Trophoblast cell (in vitro differentiated cells and primary cell): ENCODE measurements at regions not wholly inside any gene's neighbourhood (a gene's known extent, or its start where the extent isn't known, plus 50 kb on each side); places are given as distances from the start of the nearest gene placed in this dataset.

ENCODE experiments used
- DNase-seq, 2 donors: peaks; one replicate each; pipeline ENCODE4 v3.0.0-alpha.2; 2016
- H2AFZ ChIP-seq: 2 replicates; pipeline ENCODE4 v1.6.1; 2013; ENCODE audit warnings: low read length, moderate library complexity, mild to moderate bottlenecking; ENCODE audit not compliant: insufficient read depth, poor library complexity
- H2AK5ac ChIP-seq: 2 replicates; pipeline ENCODE4 v1.6.1; 2013; ENCODE audit warnings: mild to moderate bottlenecking, low read length
- H2BK120ac ChIP-seq: 2 replicates; pipeline ENCODE4 v1.6.1; 2013; ENCODE audit warnings: low read length, mild to moderate bottlenecking, moderate library complexity; ENCODE audit not compliant: insufficient read depth, poor library complexity
- H2BK12ac ChIP-seq: 2 replicates; pipeline ENCODE4 v1.6.1; 2013; ENCODE audit warnings: mild to moderate bottlenecking, low read length, moderate library complexity
- H2BK5ac ChIP-seq: 2 replicates; pipeline ENCODE4 v1.6.1; 2013; ENCODE audit warnings: low read length, low read depth, moderate library complexity, mild to moderate bottlenecking; ENCODE audit not compliant: poor library complexity
- H3K14ac ChIP-seq: 2 replicates; pipeline ENCODE4 v1.6.1; 2013; ENCODE audit warnings: mild to moderate bottlenecking, low read length
- H3K18ac ChIP-seq: 2 replicates; pipeline ENCODE4 v1.6.1; 2013; ENCODE audit warnings: mild to moderate bottlenecking, low read length
- H3K23ac ChIP-seq: 2 replicates; pipeline ENCODE4 v1.6.1; 2013; ENCODE audit warnings: low read length
- H3K27ac ChIP-seq: 2 replicates; pipeline ENCODE4 v1.5.1; 2013; ENCODE audit warnings: low read depth, mild to moderate bottlenecking, inconsistent platforms, low read length, moderate library complexity
- H3K27me3 ChIP-seq: 2 replicates; pipeline ENCODE4 v1.6.1; 2013; ENCODE audit warnings: inconsistent platforms, mild to moderate bottlenecking, low read length, moderate library complexity; ENCODE audit not compliant: insufficient read depth
- H3K36me3 ChIP-seq, 2 experiments: 1 replicate in 1 of 2; 2 replicates in 1 of 2; pipeline ENCODE4 v1.6.1; 2013; ENCODE audit warnings: low read length in 2 of 2, mild to moderate bottlenecking in 2 of 2, moderate library complexity in 1 of 2; ENCODE audit not compliant: insufficient read depth in 2 of 2, control insufficient read depth in 1 of 2
- H3K4ac ChIP-seq: 2 replicates; pipeline ENCODE4 v1.6.1; 2013; ENCODE audit warnings: low read depth, mild to moderate bottlenecking, low read length, moderate library complexity
- H3K4me1 ChIP-seq, 2 experiments: 1 replicate in 1 of 2; 2 replicates in 1 of 2; pipeline ENCODE4 v1.6.1; 2013; ENCODE audit warnings: low read length in 2 of 2, mild to moderate bottlenecking in 2 of 2, moderate library complexity in 1 of 2; ENCODE audit not compliant: insufficient read depth in 2 of 2, control insufficient read depth in 1 of 2
- H3K4me2 ChIP-seq: 2 replicates; pipeline ENCODE4 v1.6.1; 2013; ENCODE audit warnings: inconsistent platforms, mild to moderate bottlenecking, low read length, moderate library complexity
- H3K4me3 ChIP-seq: 2 replicates; pipeline ENCODE4 v1.5.1; 2013; ENCODE audit warnings: mild to moderate bottlenecking, low read depth, low read length, inconsistent platforms
- H3K79me1 ChIP-seq: one replicate; pipeline ENCODE4 v1.6.1; 2013; ENCODE audit warnings: low read length
- H3K79me2 ChIP-seq: 2 replicates; pipeline ENCODE4 v1.6.1; 2013; ENCODE audit warnings: low read length, mild to moderate bottlenecking; ENCODE audit not compliant: control insufficient read depth, insufficient read depth, poor library complexity
- H3K9ac ChIP-seq: 2 replicates; pipeline ENCODE4 v1.6.1; 2013; ENCODE audit warnings: mild to moderate bottlenecking, low read length
- H3K9me3 ChIP-seq: 2 replicates; pipeline ENCODE4 v1.6.1; 2013; ENCODE audit warnings: low read depth, mild to moderate bottlenecking, control low read depth, inconsistent platforms, low read length; ENCODE audit not compliant: insufficient read depth
- H4K12ac ChIP-seq: 2 replicates; pipeline ENCODE4 v1.6.1; 2013; ENCODE audit warnings: low read depth, mild to moderate bottlenecking, low read length, moderate library complexity
- H4K8ac ChIP-seq: 2 replicates; pipeline ENCODE4 v1.6.1; 2013; ENCODE audit warnings: low read depth, mild to moderate bottlenecking, low read length, moderate library complexity
- H4K91ac ChIP-seq: one replicate; pipeline ENCODE4 v1.6.1; 2013; ENCODE audit warnings: low read depth, mild to moderate bottlenecking, low read length, moderate library complexity
- WGBS: extraction: QIAGEN DNeasy Blood & Tissue Kit; methylation state at CpG from one replicate; pipeline ENCODE4 v1.1.7; 2013; ENCODE audit warnings: missing lambda C conversion rate; ENCODE audit not compliant: insufficient read length, insufficient coverage; ENCODE audit errors: extremely low coverage; 5-methylcytosine and 5-hydroxymethylcytosine counted together

- no peak overlapping the region for H2BK5ac ChIP-seq
These were observed 113.9 kb downstream of the LINC00237 start for GRCh38 chr20:20992277-20992676.

GRCh38 chr20:20989081-20989480, 117.1 kb downstream of the LINC00237 start:
- peaks cover 4% of the 10 kb centered on the region for H3K9me3 ChIP-seq
- no peaks in the 10 kb centered on the region for H3K79me1 ChIP-seq
- no peaks in the 10 kb centered on the region for H3K4me1 ChIP-seq
- no peak overlapping the region for H3K4me2 ChIP-seq
- H3K14ac ChIP-seq = no peak overlapping the region
- H2AK5ac ChIP-seq = no peak overlapping the region
- H4K91ac ChIP-seq = no peak overlapping the region
- H2BK120ac ChIP-seq = no peak overlapping the region
- no peak overlapping the region for H3K9ac ChIP-seq
- no peaks in the 10 kb centered on the region for H3K27me3 ChIP-seq
- H3K18ac ChIP-seq = no peak overlapping the region
- WGBS = no CpG with 5 or more reads among the region's 3 CpGs
- no peak for DNase-seq
- H3K23ac ChIP-seq = no peak overlapping the region
- no peak overlapping the region for H3K4ac ChIP-seq
- no peak overlapping the region for H3K27ac ChIP-seq
- no peaks in the 10 kb centered on the region for H3K79me2 ChIP-seq
- no peak overlapping the region for H2BK5ac ChIP-seq
- H2BK12ac ChIP-seq = no peak overlapping the region
- H4K8ac ChIP-seq = no peak overlapping the region
- no peak overlapping the region for H3K4me3 ChIP-seq
- no peak overlapping the region for H2AFZ ChIP-seq
- H4K12ac ChIP-seq = no peak overlapping the region
- no peaks in the 10 kb centered on the region for H3K36me3 ChIP-seq

More at GRCh38 chr20:20992277-20992676, 113.9 kb downstream of the LINC00237 start:
- no peak overlapping the region for H2BK120ac ChIP-seq
- no peaks in the 10 kb centered on the region for H3K27me3 ChIP-seq
- no peaks in the 10 kb centered on the region for H3K79me2 ChIP-seq
- no peak overlapping the region for H3K23ac ChIP-seq
- no peak overlapping the region for H3K4me2 ChIP-seq
- H4K12ac ChIP-seq = no peak overlapping the region
- H4K91ac ChIP-seq = no peak overlapping the region
- no peaks in the 10 kb centered on the region for H3K36me3 ChIP-seq
- H2AK5ac ChIP-seq = no peak overlapping the region
- no peak for DNase-seq
- no peak overlapping the region for H3K4ac ChIP-seq
- no peak overlapping the region for H3K18ac ChIP-seq
- no peak overlapping the region for H2BK12ac ChIP-seq
- no peak overlapping the region for H4K8ac ChIP-seq
- H3K14ac ChIP-seq = no peak overlapping the region
- no peak overlapping the region for H3K27ac ChIP-seq
- no CpG with 5 or more reads among the region's 7 CpGs for WGBS
- no peaks in the 10 kb centered on the region for H3K79me1 ChIP-seq
- no peaks in the 10 kb centered on the region for H3K4me1 ChIP-seq
- H2AFZ ChIP-seq = no peak overlapping the region
- no peak overlapping the region for H3K4me3 ChIP-seq
- peaks cover 4% of the 10 kb centered on the region for H3K9me3 ChIP-seq
- no peak overlapping the region for H3K9ac ChIP-seq

GRCh38 chr20:20979934-20980333, 126.2 kb downstream of the LINC00237 start:
- H3K79me2 ChIP-seq = no peaks in the 10 kb centered on the region
- no peak overlapping the region for H3K9ac ChIP-seq
- H2BK120ac ChIP-seq = no peak overlapping the region
- DNase-seq = no peak
- no peaks in the 10 kb centered on the region for H3K27me3 ChIP-seq
- no peak overlapping the region for H3K23ac ChIP-seq
- no peak overlapping the region for H3K27ac ChIP-seq
- H4K8ac ChIP-seq = no peak overlapping the region
- no peak overlapping the region for H3K18ac ChIP-seq
- no peak overlapping the region for H2AK5ac ChIP-seq
- H3K79me1 ChIP-seq = no peaks in the 10 kb centered on the region
- no peaks in the 10 kb centered on the region for H3K4me1 ChIP-seq
- no peaks in the 10 kb centered on the region for H3K36me3 ChIP-seq
- H2BK5ac ChIP-seq = no peak overlapping the region
- H3K4me3 ChIP-seq = no peak overlapping the region
- H2BK12ac ChIP-seq = no peak overlapping the region
- H3K9me3 ChIP-seq = no peaks in the 10 kb centered on the region
- no peak overlapping the region for H2AFZ ChIP-seq
- H3K14ac ChIP-seq = no peak overlapping the region
- no peak overlapping the region for H3K4ac ChIP-seq
- no peak overlapping the region for H4K12ac ChIP-seq
- no peak overlapping the region for H3K4me2 ChIP-seq
- no peak overlapping the region for H4K91ac ChIP-seq

- Histone ChIP-seq H3K36me3 (no peaks in the 10 kb centered on the region), H3K4me3 (no peak overlapping the region), H3K9me3 (peaks cover 2% of the 10 kb centered on the region), H3K27me3 (no peaks in the 10 kb centered on the region), H3K14ac (no peak overlapping the region), H3K79me2 (no peaks in the 10 kb centered on the region), H2BK120ac (no peak overlapping the region), H3K18ac (no peak overlapping the region), H3K4me2 (no peak overlapping the region), H3K9ac (no peak overlapping the region), H2AFZ (no peak overlapping the region), H3K23ac (no peak overlapping the region), H3K4me1 (no peaks in the 10 kb centered on the region), H4K91ac (no peak overlapping the region), H4K12ac (no peak overlapping the region), H2BK5ac (no peak overlapping the region), H4K8ac (no peak overlapping the region), H2AK5ac (no peak overlapping the region), H2BK12ac (no peak overlapping the region), H3K79me1 (no peaks in the 10 kb centered on the region), H3K27ac (no peak overlapping the region), H3K4ac (no peak overlapping the region)
- no CpG with 5 or more reads among the region's 5 CpGs for WGBS
- no peak for DNase-seq
These were observed 128.4 kb downstream of the LINC00237 start for GRCh38 chr20:20977786-20978185.
